GM23248 (cell line): ENCODE measurements at regions not wholly inside any gene's neighbourhood (a gene's known extent, or its start where the extent isn't known, plus 50 kb on each side); places are given as distances from the start of the nearest gene placed in this dataset.
A peak's percentile ranks its signal among the peaks of the same experiment; 100 is the strongest.

Source experiments
- DNase-seq: peaks from one replicate; pipeline ENCODE4 v3.0.0-alpha.2; 2015
- H2AFZ ChIP-seq: fragments of 200-600 bp; sonication (generic); 2 replicates; pipeline ENCODE4 v1.6.1; 2016; ENCODE audit warnings: antibody characterized with exemption
- H3F3A ChIP-seq: fragments of 200-600 bp; sonication (generic); 2 replicates; pipeline ENCODE4 v1.6.1; 2016; ENCODE audit warnings: mild to moderate bottlenecking, antibody characterized with exemption, mixed run types; ENCODE audit not compliant: insufficient read depth
- H3K27ac ChIP-seq: fragments of 200-600 bp; sonication (generic); 2 replicates; pipeline ENCODE4 v1.5.1; 2016; ENCODE audit warnings: mild to moderate bottlenecking
- H3K27me3 ChIP-seq: fragments of 200-600 bp; sonication (generic); replicated peaks from 2 replicates; pipeline ENCODE4 v1.6.1; 2016; ENCODE audit warnings: mild to moderate bottlenecking; ENCODE audit not compliant: insufficient read depth
- H3K36me3 ChIP-seq: fragments of 200-600 bp; sonication (generic); 2 replicates; pipeline ENCODE4 v1.6.1; 2016; ENCODE audit warnings: low read depth, mild to moderate bottlenecking
- H3K4me1 ChIP-seq: fragments of 200-600 bp; sonication (generic); 2 replicates; pipeline ENCODE4 v1.6.1; 2016; ENCODE audit warnings: mild to moderate bottlenecking; ENCODE audit not compliant: insufficient read depth
- H3K4me2 ChIP-seq: fragments of 200-600 bp; sonication (generic); one replicate; pipeline ENCODE4 v1.6.1; 2016; ENCODE audit warnings: mild to moderate bottlenecking; ENCODE audit not compliant: unreplicated experiment
- H3K4me3 ChIP-seq: fragments of 200-600 bp; sonication (generic); 2 replicates; pipeline ENCODE4 v1.5.1; 2016; ENCODE audit warnings: mild to moderate bottlenecking
- H3K79me2 ChIP-seq: fragments of 200-600 bp; sonication (generic); 2 replicates; pipeline ENCODE4 v1.6.1; 2016; ENCODE audit warnings: mild to moderate bottlenecking; ENCODE audit not compliant: insufficient read depth
- H3K9ac ChIP-seq: fragments of 200-600 bp; sonication (generic); 2 replicates; pipeline ENCODE4 v1.6.1; 2016; ENCODE audit warnings: mild to moderate bottlenecking
- H3K9me2 ChIP-seq: fragments of 200-600 bp; sonication (generic); 2 replicates; pipeline ENCODE4 v1.6.1; 2016; ENCODE audit warnings: mixed run types, mild to moderate bottlenecking, moderate library complexity; ENCODE audit not compliant: insufficient read depth
- H3K9me3 ChIP-seq: fragments of 200-600 bp; sonication (generic); one replicate; pipeline ENCODE4 v1.6.1; 2017; ENCODE audit warnings: low read depth
- H4K20me1 ChIP-seq: fragments of 200-600 bp; sonication (generic); 2 replicates; pipeline ENCODE4 v1.6.0; 2016; ENCODE audit not compliant: insufficient read depth
- EZH2 ChIP-seq: fragments of 200-600 bp; sonication (generic); IDR thresholded peaks from 2 replicates; pipeline ENCODE4 v1.6.1; 2018; ENCODE audit warnings: antibody characterized with exemption, mild to moderate bottlenecking; ENCODE audit not compliant: insufficient read depth, poor library complexity, severe bottlenecking
- EZH2phosphoT487 ChIP-seq: fragments of 200-600 bp; sonication (generic); IDR thresholded peaks from 2 replicates; pipeline ENCODE4 v1.6.1; 2018; ENCODE audit warnings: antibody characterized with exemption, moderate library complexity, mild to moderate bottlenecking, low read depth; ENCODE audit not compliant: insufficient read depth
- WGBS, 2 experiments: methylation state at CpG; one replicate each; pipeline ENCODE4 v1.1.6; 2015 to 2017; ENCODE audit warnings: low lambda C conversion rate in 2 of 2, low coverage in 1 of 2; ENCODE audit errors: missing lambda C conversion rate in 2 of 2; 5-methylcytosine and 5-hydroxymethylcytosine counted together
- in situ Hi-C: fragments of 300-500 bp; cut with MboI; formaldehyde crosslinking; loops from 2 replicates; pipeline ENCODE4 v1.15.0; 2020

- H2AFZ ChIP-seq: no peak overlapping the region
- H3K4me3 ChIP-seq: no peak overlapping the region
- no peaks in the 10 kb centered on the region for H3K79me2 ChIP-seq
- H3K27ac ChIP-seq: no peak overlapping the region
- H3K9me2 ChIP-seq: no peaks in the 10 kb centered on the region
- peaks cover 21% of the 10 kb centered on the region for H3K4me1 ChIP-seq
- H3K9me3 ChIP-seq: no peaks in the 10 kb centered on the region
- in situ Hi-C loops: no loop called here
- H4K20me1 ChIP-seq: no peaks in the 10 kb centered on the region
- H3K9ac ChIP-seq: no peak overlapping the region
- 0 out of 2 replicates have a peak, but pooled peaks cover 5% of the 10 kb centered on the region for H3F3A ChIP-seq
- H3K4me2 ChIP-seq: no peak overlapping the region
- WGBS, 2 experiments: 82 to 88% methylated on average over 3 of the region's 3 CpGs
- no peaks in the 10 kb centered on the region for H3K27me3 ChIP-seq
- H3K36me3 ChIP-seq: no peaks in the 10 kb centered on the region
- TF ChIP-seq EZH2 (no peak), EZH2phosphoT487 (no peak)
- no peak for DNase-seq
Observed at GRCh38 chr5:68846828-68847227, 247.0 kb upstream of the SLC30A5 start.

DNA sequence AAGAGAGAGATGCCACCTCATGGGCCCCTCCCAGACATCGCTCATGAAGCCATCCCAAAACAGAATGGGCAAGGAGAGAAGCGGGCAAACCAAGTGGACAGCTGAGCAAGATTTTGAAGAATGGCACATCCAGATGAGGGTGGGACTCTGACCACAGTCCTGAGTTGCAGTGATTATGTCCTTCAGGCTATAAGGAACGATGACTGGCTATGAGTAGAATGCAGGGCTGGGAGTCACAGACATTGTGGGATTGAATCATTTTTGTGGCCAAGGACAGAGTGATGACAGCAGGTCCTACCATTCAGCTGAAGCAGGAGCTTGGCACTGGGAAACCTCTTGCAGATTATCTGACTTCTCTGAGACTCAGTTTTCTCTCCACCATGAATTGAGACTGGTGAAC lies 245.7 kb upstream of the SLC30A5 start:
- Histone ChIP-seq H3K4me3 (no peak overlapping the region), H2AFZ (no peak overlapping the region), H3K4me1 (peaks cover 21% of the 10 kb centered on the region), H3F3A (0 out of 2 replicates have a peak, but pooled peaks cover 5% of the 10 kb centered on the region), H3K9me3 (no peaks in the 10 kb centered on the region), H3K9ac (no peak overlapping the region), H3K4me2 (peak overlapping the region; percentile 28), H3K27me3 (no peaks in the 10 kb centered on the region), H3K9me2 (no peaks in the 10 kb centered on the region), H3K79me2 (no peaks in the 10 kb centered on the region), H3K27ac (no peak overlapping the region), H3K36me3 (no peaks in the 10 kb centered on the region), H4K20me1 (no peaks in the 10 kb centered on the region)
- in situ Hi-C loops: no loop called here
- 35 to 42% methylated on average over 3 of the region's 3 CpGs for WGBS, 2 experiments
- TF ChIP-seq EZH2phosphoT487: peak; percentile 50; the same call in 1 of the 2 replicates
- TF ChIP-seq EZH2: no peak
- peak; percentile 78 for DNase-seq

GRCh38 chr5:68849103-68849502 lies 244.7 kb upstream of the SLC30A5 start:
- no peak overlapping the region for H3K27ac ChIP-seq
- no peaks in the 10 kb centered on the region for H3K79me2 ChIP-seq
- H3K4me2 ChIP-seq: no peak overlapping the region
- 0 out of 2 replicates have a peak, but pooled peaks cover 5% of the 10 kb centered on the region for H3F3A ChIP-seq
- DNase-seq: peak; percentile 10
- no peaks in the 10 kb centered on the region for H3K9me3 ChIP-seq
- no peaks in the 10 kb centered on the region for H3K9me2 ChIP-seq
- no peak overlapping the region for H3K4me3 ChIP-seq
- in situ Hi-C loops: no loop called here
- TF ChIP-seq EZH2phosphoT487 (no peak), EZH2 (no peak)
- H3K4me1 ChIP-seq: peaks cover 21% of the 10 kb centered on the region
- no peaks in the 10 kb centered on the region for H3K27me3 ChIP-seq
- H4K20me1 ChIP-seq: no peaks in the 10 kb centered on the region
- no peak overlapping the region for H3K9ac ChIP-seq
- H2AFZ ChIP-seq: no peak overlapping the region
- H3K36me3 ChIP-seq: no peaks in the 10 kb centered on the region

GRCh38 chr5:68849906-68850305 lies 243.9 kb upstream of the SLC30A5 start:
- H3K27ac ChIP-seq: no peak overlapping the region
- H3K27me3 ChIP-seq: no peaks in the 10 kb centered on the region
- no peaks in the 10 kb centered on the region for H3K9me2 ChIP-seq
- WGBS, 2 experiments: 86 to 88% methylated on average over 1 of the region's 1 CpG
- H4K20me1 ChIP-seq: no peaks in the 10 kb centered on the region
- H3K9me3 ChIP-seq: no peaks in the 10 kb centered on the region
- no peak overlapping the region for H3K9ac ChIP-seq
- H3F3A ChIP-seq: 0 out of 2 replicates have a peak, but pooled peaks cover 5% of the 10 kb centered on the region
- no peak overlapping the region for H3K4me3 ChIP-seq
- H3K4me1 ChIP-seq: peaks cover 21% of the 10 kb centered on the region
- DNase-seq: no peak
- in situ Hi-C loops: no loop called here
- TF ChIP-seq EZH2phosphoT487 (no peak), EZH2 (no peak)
- H2AFZ ChIP-seq: no peak overlapping the region
- H3K79me2 ChIP-seq: no peaks in the 10 kb centered on the region
- no peaks in the 10 kb centered on the region for H3K36me3 ChIP-seq
- H3K4me2 ChIP-seq: no peak overlapping the region

GRCh38 chr5:68861099-68861498 lies 232.7 kb upstream of the SLC30A5 start:
- Histone ChIP-seq H3K27me3 (no peaks in the 10 kb centered on the region; the same call in 1 of the 2 replicates), H3K9me3 (no peaks in the 10 kb centered on the region), H4K20me1 (no peaks in the 10 kb centered on the region), H3F3A (no peaks in the 10 kb centered on the region), H3K36me3 (no peaks in the 10 kb centered on the region), H3K79me2 (no peaks in the 10 kb centered on the region), H2AFZ (no peak overlapping the region), H3K27ac (no peak overlapping the region), H3K4me2 (no peak overlapping the region), H3K9ac (no peak overlapping the region), H3K9me2 (no peaks in the 10 kb centered on the region), H3K4me1 (no peaks in the 10 kb centered on the region), H3K4me3 (no peak overlapping the region)
- TF ChIP-seq EZH2 (no peak), EZH2phosphoT487 (no peak)
- no peak for DNase-seq
- in situ Hi-C loops: no loop called here
